Fibroblast of lung (primary cell): ENCODE measurements at regions not wholly inside any gene's neighbourhood (a gene's known extent, or its start where the extent isn't known, plus 50 kb on each side); places are given as distances from the start of the nearest gene placed in this dataset.

Experiments used
- DNase-seq, 2 donors: peaks; one replicate each; pipeline versions ENCODE4 v3.0.0 to v3.0.0-alpha.2; 2010; ENCODE audit warnings: low read depth in 2 of 2
- H2AFZ ChIP-seq: 2 replicates; pipeline ENCODE4 v1.5.1; 2012; ENCODE audit warnings: low read length, control low read depth, inconsistent platforms
- H3K27ac ChIP-seq: 2 replicates; pipeline ENCODE4 v1.5.1; 2011; ENCODE audit warnings: low read length, control low read depth; ENCODE audit not compliant: insufficient read depth
- H3K27me3 ChIP-seq: 2 replicates; pipeline ENCODE4 v1.5.1; 2011; ENCODE audit warnings: mild to moderate bottlenecking, low read length; ENCODE audit not compliant: control insufficient read depth, insufficient read depth
- H3K36me3 ChIP-seq: 2 replicates; pipeline ENCODE4 v1.5.1; 2011; ENCODE audit warnings: low read length; ENCODE audit not compliant: control insufficient read depth, insufficient read depth
- H3K4me1 ChIP-seq: 2 replicates; pipeline ENCODE4 v1.5.1; 2011; ENCODE audit warnings: low read length; ENCODE audit not compliant: control insufficient read depth, insufficient read depth; ENCODE audit errors: extremely low read depth
- H3K4me2 ChIP-seq: 2 replicates; pipeline ENCODE4 v1.5.1; 2011; ENCODE audit warnings: low read length, control low read depth; ENCODE audit not compliant: insufficient read depth; ENCODE audit errors: extremely low read depth
- H3K4me3 ChIP-seq, 4 experiments: fragments of 200-600 bp in 1 of 4; sonication (generic) in 1 of 4; replicated peaks in 1 of 4; 2 replicates each; pipeline ENCODE4 v1.5.1; 2011 to 2016; ENCODE audit warnings: low read length in 4 of 4, low read depth in 3 of 4, mild to moderate bottlenecking in 3 of 4, control low read depth in 2 of 4, inconsistent platforms in 1 of 4, mixed read lengths in 1 of 4; ENCODE audit not compliant: insufficient read depth in 1 of 4; ENCODE audit errors: control extremely low read depth in 1 of 4
- H3K79me2 ChIP-seq: 2 replicates; pipeline ENCODE4 v1.5.1; 2012; ENCODE audit warnings: mild to moderate bottlenecking, low read length, inconsistent platforms; ENCODE audit not compliant: control insufficient read depth, insufficient read depth
- H3K9ac ChIP-seq: 2 replicates; pipeline ENCODE4 v1.5.1; 2011; ENCODE audit warnings: mild to moderate bottlenecking, low read length, control low read depth; ENCODE audit not compliant: insufficient read depth
- H3K9me3 ChIP-seq: 2 replicates; pipeline ENCODE4 v1.5.1; 2012; ENCODE audit warnings: low read depth, low read length; ENCODE audit not compliant: control insufficient read depth, insufficient read depth
- H4K20me1 ChIP-seq: 2 replicates; pipeline ENCODE4 v1.5.1; 2011; ENCODE audit warnings: low read length; ENCODE audit not compliant: control insufficient read depth, insufficient read depth; ENCODE audit errors: extremely low read depth
- CTCF ChIP-seq, 2 donors: IDR thresholded peaks in 1 of 2; conservative IDR thresholded peaks in 1 of 2; 1 replicate in 1 of 2; 2 replicates in 1 of 2; pipeline ENCODE4 v1.5.1; 2011 to 2012; ENCODE audit warnings: low read length in 2 of 2, control low read depth in 1 of 2, inconsistent platforms in 1 of 2, low read depth in 1 of 2, mild to moderate bottlenecking in 1 of 2
- EZH2 ChIP-seq: IDR thresholded peaks from 2 replicates; pipeline ENCODE4 v1.5.1; 2012; ENCODE audit warnings: low read length, control low read depth, mild to moderate bottlenecking; ENCODE audit errors: missing control alignments

- Histone ChIP-seq H3K4me2 (no peak overlapping the region), H3K79me2 (no peaks in the 10 kb centered on the region), H3K36me3 (no peaks in the 10 kb centered on the region), H3K9me3 (no peaks in the 10 kb centered on the region), H3K27me3 (no peaks in the 10 kb centered on the region), H3K4me3 (no peak overlapping the region), H3K4me1 (no peaks in the 10 kb centered on the region), H3K9ac (no peak overlapping the region), H4K20me1 (no peaks in the 10 kb centered on the region), H3K27ac (no peak overlapping the region), H2AFZ (no peak overlapping the region)
- no peak for DNase-seq
- no peak for TF ChIP-seq CTCF (conservative IDR thresholded peaks at IDR 0.05 in 1 of 2, IDR thresholded peaks at IDR 0.05 in 1 of 2; ENCODE audit: low read depth in 1 of 2, low read length in 2 of 2)
- TF ChIP-seq EZH2, result no peak
These were observed 152.5 kb upstream of the GHITM start for GRCh38 chr10:83986800-83987199.

- H2AFZ ChIP-seq, result no peak overlapping the region
- H3K4me2 ChIP-seq, result no peak overlapping the region
- no peaks in the 10 kb centered on the region for H3K79me2 ChIP-seq
- no peak overlapping the region for H3K9ac ChIP-seq
- no peak overlapping the region for H3K4me3 ChIP-seq
- no peaks in the 10 kb centered on the region for H3K36me3 ChIP-seq
- H3K9me3 ChIP-seq, result no peaks in the 10 kb centered on the region
- no peaks in the 10 kb centered on the region for H4K20me1 ChIP-seq
- TF ChIP-seq CTCF (conservative IDR thresholded peaks at IDR 0.05 in 1 of 2, IDR thresholded peaks at IDR 0.05 in 1 of 2; ENCODE audit: low read depth in 1 of 2, low read length in 2 of 2), result no peak
- no peak for TF ChIP-seq EZH2
- no peak for DNase-seq
- H3K4me1 ChIP-seq, result no peaks in the 10 kb centered on the region
- no peak overlapping the region for H3K27ac ChIP-seq
- H3K27me3 ChIP-seq, result no peaks in the 10 kb centered on the region
These were observed 152.1 kb upstream of the GHITM start for GRCh38 chr10:83987216-83987615.

DNA sequence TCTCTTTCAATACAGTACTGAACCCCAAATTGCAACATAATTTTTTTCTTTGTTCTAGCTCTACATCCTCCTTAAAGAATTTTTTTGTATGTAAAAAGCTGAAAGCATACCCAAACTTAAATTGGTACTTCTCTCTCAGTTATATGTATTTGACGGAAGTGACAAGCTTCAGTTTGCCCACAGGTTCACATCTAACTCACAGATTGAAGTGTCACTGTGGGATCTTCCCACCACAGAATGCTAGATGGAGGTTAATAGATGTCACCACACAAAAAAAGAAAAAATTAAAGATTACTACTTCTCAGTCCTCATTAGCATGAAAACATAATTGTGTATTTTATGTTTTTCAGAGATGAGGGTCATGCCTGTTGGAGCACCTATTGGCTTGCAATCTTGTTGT, 150.9 kb upstream of the GHITM start:
- Histone ChIP-seq H4K20me1 (no peaks in the 10 kb centered on the region), H3K4me3 (no peak overlapping the region), H3K9ac (no peak overlapping the region), H3K4me2 (no peak overlapping the region), H3K9me3 (no peaks in the 10 kb centered on the region), H2AFZ (no peak overlapping the region), H3K27me3 (no peaks in the 10 kb centered on the region), H3K27ac (no peak overlapping the region), H3K79me2 (no peaks in the 10 kb centered on the region), H3K4me1 (no peaks in the 10 kb centered on the region), H3K36me3 (no peaks in the 10 kb centered on the region)
- TF ChIP-seq CTCF (conservative IDR thresholded peaks at IDR 0.05 in 1 of 2, IDR thresholded peaks at IDR 0.05 in 1 of 2; ENCODE audit: low read depth in 1 of 2, low read length in 2 of 2), result no peak
- no peak for TF ChIP-seq EZH2
- no peak for DNase-seq
